ENCODE measurements at regions not wholly inside any gene's neighbourhood (a gene's known extent, or its start where the extent isn't known, plus 50 kb on each side); places are given as distances from the start of the nearest gene placed in this dataset.

DNA sequence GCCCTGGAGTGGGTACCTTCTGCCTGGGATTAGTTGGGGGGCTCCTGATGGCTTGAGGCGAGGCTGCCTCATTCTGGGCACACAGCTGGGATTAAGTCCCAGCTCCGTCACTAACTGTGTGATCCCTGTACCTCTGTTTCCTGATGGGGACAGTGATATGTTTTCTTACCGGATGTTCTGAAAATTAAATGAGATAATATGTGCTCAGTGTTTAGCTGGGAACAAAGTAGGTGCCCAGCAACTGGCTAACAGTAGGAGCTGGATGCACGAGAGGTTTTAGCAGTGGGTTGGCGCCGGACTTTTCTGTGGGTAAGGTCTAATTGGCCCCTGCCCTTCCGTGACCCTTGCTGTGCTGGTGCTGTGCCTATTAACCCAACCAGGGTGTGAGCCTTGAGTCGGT, 203.4 kb downstream of the URI1 start:
- ATAC-seq (ENCODE audit: low FRiP score) (no peak), DNase-seq (ENCODE audit: low spot score) (no peak)
- TF ChIP-seq, protein P1, sequence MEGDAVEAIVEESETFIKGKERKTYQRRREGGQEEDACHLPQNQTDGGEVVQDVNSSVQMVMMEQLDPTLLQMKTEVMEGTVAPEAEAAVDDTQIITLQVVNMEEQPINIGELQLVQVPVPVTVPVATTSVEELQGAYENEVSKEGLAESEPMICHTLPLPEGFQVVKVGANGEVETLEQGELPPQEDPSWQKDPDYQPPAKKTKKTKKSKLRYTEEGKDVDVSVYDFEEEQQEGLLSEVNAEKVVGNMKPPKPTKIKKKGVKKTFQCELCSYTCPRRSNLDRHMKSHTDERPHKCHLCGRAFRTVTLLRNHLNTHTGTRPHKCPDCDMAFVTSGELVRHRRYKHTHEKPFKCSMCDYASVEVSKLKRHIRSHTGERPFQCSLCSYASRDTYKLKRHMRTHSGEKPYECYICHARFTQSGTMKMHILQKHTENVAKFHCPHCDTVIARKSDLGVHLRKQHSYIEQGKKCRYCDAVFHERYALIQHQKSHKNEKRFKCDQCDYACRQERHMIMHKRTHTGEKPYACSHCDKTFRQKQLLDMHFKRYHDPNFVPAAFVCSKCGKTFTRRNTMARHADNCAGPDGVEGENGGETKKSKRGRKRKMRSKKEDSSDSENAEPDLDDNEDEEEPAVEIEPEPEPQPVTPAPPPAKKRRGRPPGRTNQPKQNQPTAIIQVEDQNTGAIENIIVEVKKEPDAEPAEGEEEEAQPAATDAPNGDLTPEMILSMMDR (IDR thresholded peaks at IDR 0.05) = no peak

DNA sequence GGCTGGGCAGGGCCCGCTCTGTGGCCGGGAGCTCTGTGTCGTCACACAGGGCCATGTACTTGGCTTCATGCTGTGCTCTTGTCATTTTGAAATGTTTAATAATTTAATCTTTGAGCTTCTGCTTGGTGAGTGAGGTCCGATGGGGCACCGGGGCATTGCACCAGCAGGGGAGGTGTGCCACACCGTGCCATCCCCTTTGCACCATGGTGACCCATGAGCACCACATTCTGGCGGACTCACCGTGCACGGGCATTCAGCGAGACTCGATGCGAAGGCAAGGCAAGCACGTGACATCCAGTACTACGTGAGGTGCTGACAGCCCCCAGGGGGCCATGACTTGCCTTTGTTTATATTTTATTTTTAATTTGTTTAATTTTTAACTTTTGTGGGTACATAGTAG, 204.3 kb downstream of the URI1 start:
- TF ChIP-seq, protein P1 (IDR thresholded peaks at IDR 0.05) = no peak
- ATAC-seq (ENCODE audit: low FRiP score) (no peak), DNase-seq (ENCODE audit: low spot score) (no peak)

DNA sequence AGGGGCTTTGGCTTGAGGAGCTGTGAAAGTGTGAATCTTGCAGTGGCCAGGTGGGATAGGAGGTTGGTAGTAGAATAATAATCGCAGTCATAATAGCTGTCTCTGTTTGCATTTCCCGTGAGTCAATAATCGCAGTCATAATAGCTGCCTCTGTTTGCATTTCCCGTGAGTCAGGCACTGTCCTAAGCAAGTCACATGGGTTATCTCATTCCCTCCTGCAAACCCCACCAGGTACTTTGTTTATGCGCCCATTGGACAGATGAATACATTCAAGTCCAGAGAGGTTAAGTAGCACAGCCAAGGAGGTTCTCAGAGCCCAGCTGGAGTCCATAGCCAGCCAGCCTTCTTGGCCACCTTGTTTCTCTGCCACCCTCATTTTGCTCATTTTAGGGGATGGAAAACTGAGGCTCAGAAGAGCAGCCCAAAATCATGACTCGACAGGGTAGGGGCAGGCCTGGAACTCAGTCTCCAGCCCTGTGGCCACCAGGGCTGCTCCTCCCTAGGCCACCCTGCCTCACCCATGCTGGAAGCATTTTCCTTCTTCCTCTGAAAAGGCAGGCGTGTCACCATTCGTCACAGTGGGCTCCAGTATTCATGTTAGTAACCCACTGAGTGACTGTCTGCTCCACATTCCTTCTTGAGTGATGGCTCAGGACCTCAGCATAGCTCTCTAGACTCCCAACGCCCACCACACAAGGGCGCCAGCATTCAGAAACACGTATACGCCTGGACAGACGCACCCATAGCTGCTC, 206.2 kb downstream of the URI1 start:
- TF ChIP-seq, protein P1 (IDR thresholded peaks at IDR 0.05) = no peak
- DNase-seq (ENCODE audit: low spot score) = no peak
- ATAC-seq (ENCODE audit: low FRiP score) = no peak

DNA sequence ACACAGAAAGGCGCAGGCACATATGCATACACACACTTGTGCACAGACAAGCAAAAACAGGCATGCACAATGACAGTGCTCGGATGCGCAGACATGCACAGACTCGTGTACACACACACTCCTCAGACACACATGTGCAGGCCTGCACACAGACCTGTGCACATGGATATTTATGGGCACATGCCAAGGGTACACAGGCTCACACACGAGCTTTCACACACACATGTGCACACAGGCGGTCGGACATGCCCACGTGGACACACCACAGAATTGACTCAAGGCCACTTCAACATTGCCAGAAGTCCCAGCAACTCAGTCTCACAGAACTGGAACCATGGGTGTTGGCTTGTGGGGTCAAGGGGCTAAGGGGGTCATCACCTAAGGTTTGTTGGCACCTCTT, 206.8 kb downstream of the URI1 start:
- DNase-seq (ENCODE audit: low spot score) (no peak), ATAC-seq (ENCODE audit: low FRiP score) (no peak)
- TF ChIP-seq, protein P1 (IDR thresholded peaks at IDR 0.05) = no peak

DNA sequence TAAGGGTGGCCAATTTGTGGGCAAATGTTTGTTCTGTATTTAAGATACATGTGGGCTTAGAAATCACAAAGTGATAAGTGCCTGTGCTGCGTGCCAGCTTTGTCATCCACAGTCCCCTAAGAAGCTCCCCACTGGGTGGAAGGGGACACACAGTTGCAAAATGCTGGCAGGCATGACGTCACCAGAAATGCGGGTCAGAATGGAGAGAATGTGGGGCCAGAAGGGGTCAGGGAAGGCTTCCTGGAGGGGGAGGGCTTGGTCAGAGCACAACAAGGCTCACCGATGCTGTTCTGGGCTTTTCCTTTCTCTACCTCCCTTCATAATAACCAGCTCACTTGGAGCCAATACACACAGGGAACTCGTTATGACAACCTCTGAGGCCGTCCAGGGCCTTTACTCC, 207.3 kb downstream of the URI1 start:
- TF ChIP-seq, protein P1 (IDR thresholded peaks at IDR 0.05) = no peak
- ATAC-seq (ENCODE audit: low FRiP score) (no peak), DNase-seq (ENCODE audit: low spot score) (no peak)

DNA sequence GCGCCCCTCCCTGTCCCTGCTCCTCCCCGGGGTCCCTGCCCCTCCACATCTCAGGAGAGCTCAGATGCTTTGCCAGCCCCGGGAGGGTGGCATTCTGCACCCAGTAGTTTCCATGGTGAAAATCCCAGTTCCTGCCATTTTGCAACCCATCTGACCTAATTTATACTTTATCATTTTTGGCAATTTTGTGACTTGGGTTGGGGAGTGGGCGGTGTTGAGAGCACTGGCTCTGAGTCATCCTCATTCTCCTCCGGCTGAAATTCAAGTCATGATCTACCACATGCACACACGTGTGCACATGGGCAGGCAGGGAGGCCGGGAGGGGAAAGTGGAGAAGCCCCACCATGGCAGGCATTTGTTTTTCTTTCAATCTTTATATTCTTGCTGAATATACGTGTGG, 208.6 kb downstream of the URI1 start:
- TF ChIP-seq, protein P1 (IDR thresholded peaks at IDR 0.05) = no peak
- DNase-seq (ENCODE audit: low spot score) = no peak
- ATAC-seq (ENCODE audit: low FRiP score) = no peak

DNA sequence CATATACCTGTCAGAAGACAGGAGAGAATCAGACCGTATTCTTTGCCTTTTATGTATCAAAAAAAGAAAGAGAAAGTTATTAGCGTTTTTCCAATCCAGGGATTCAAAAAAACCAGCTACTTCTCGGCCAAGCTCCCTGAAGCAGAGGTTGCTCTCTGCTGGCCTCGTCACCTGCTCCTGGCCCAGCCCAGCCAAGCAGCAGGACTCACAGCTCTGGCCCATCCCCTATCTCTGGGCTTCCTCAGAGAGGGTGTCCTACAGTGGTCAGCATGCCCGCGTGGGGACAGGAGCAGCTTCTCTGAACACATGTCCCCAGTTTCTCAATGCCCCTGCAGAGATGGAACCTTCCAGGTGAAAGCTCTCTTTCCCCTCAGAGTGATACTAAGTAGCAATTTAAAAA, 209.0 kb downstream of the URI1 start:
- ATAC-seq (ENCODE audit: low FRiP score) (no peak), DNase-seq (ENCODE audit: low spot score) (no peak)
- TF ChIP-seq, protein P1 (IDR thresholded peaks at IDR 0.05) = no peak

Data from omental fat pad (tissue), 3 donors.